ENCODE measurements at regions not wholly inside any gene's neighbourhood (a gene's known extent, or its start where the extent isn't known, plus 50 kb on each side); places are given as distances from the start of the nearest gene placed in this dataset.
A peak's percentile ranks its signal among the peaks of the same experiment; 100 is the strongest.

GRCh38 chr5:106488407-106488806 is 1182.3 kb downstream of the EFNA5 start:
- no peak for DNase-seq
- in situ Hi-C loops (cut with HindIII; ENCODE audit: low pct_ligation_motif_present, low sequenced_read_pairs), result no loop called here
- Histone ChIP-seq H3K27ac (no peak overlapping the region), H3K27me3 (replicated peaks) (no peaks in the 10 kb centered on the region), H3K36me3 (replicated peaks) (no peaks in the 10 kb centered on the region), H3K4me3 (ENCODE audit: low read depth, low read length) (no peak overlapping the region)
- TF ChIP-seq, protein P1, sequence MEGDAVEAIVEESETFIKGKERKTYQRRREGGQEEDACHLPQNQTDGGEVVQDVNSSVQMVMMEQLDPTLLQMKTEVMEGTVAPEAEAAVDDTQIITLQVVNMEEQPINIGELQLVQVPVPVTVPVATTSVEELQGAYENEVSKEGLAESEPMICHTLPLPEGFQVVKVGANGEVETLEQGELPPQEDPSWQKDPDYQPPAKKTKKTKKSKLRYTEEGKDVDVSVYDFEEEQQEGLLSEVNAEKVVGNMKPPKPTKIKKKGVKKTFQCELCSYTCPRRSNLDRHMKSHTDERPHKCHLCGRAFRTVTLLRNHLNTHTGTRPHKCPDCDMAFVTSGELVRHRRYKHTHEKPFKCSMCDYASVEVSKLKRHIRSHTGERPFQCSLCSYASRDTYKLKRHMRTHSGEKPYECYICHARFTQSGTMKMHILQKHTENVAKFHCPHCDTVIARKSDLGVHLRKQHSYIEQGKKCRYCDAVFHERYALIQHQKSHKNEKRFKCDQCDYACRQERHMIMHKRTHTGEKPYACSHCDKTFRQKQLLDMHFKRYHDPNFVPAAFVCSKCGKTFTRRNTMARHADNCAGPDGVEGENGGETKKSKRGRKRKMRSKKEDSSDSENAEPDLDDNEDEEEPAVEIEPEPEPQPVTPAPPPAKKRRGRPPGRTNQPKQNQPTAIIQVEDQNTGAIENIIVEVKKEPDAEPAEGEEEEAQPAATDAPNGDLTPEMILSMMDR (IDR thresholded peaks at IDR 0.05; ENCODE audit: low read depth, low read length, missing control alignments), result no peak

GRCh38 chr5:106481374-106481773 is 1189.4 kb downstream of the EFNA5 start:
- Histone ChIP-seq H3K36me3 (replicated peaks) (no peaks in the 10 kb centered on the region), H3K4me3 (ENCODE audit: low read depth, low read length) (no peak overlapping the region), H3K27ac (no peak overlapping the region), H3K27me3 (replicated peaks) (no peaks in the 10 kb centered on the region)
- TF ChIP-seq, protein P1 (IDR thresholded peaks at IDR 0.05; ENCODE audit: low read depth, low read length, missing control alignments), result no peak
- no peak for DNase-seq
- in situ Hi-C loops (cut with HindIII; ENCODE audit: low pct_ligation_motif_present, low sequenced_read_pairs), result no loop called here

DNA sequence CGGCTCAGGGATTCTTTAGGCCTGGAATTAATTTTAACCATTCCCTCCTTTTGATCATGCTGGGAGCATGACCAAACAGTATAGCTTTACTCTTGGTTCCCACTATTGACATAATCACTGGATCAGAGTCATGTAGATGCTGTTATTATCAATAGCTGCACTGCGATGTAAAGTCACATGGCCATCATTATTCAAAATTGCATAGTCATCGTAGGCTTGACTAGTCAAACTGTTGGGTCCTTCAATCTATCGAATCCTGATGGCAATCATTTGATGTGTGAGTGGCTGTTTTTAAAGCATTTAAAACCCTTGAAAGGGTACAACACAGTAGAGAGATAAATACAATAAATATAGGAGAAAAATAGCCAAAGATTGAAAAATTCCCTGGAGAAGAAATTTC is 1194.1 kb downstream of the EFNA5 start:
- in situ Hi-C loops (cut with HindIII; ENCODE audit: low pct_ligation_motif_present, low sequenced_read_pairs), result no loop called here
- Histone ChIP-seq H3K27me3 (replicated peaks) (no peaks in the 10 kb centered on the region), H3K36me3 (replicated peaks) (no peaks in the 10 kb centered on the region), H3K4me3 (ENCODE audit: low read depth, low read length) (no peak overlapping the region), H3K27ac (no peak overlapping the region)
- DNase-seq, result no peak
- TF ChIP-seq, protein P1 (IDR thresholded peaks at IDR 0.05; ENCODE audit: low read depth, low read length, missing control alignments), result no peak

DNA sequence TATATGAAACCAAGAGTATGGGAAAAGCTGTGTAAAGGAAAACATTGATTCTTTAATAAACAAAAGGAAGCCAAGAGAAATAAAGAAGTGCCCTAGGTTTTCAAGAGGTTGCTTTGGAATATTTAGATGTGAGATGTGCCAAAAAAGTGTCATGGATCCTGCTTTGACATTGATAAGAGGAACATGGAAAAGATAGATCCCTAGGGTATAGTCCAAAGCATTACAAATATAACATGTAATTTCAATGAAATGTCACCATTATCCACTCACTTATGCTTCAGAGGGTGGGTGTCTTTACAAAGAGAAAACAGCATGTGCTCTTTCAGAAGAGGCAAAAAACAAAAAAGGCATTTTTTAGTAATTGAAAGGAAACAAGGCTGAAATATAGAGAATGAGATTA is 1196.7 kb downstream of the EFNA5 start:
- Histone ChIP-seq H3K27ac (no peak overlapping the region), H3K36me3 (replicated peaks) (no peaks in the 10 kb centered on the region), H3K4me3 (ENCODE audit: low read depth, low read length) (no peak overlapping the region), H3K27me3 (replicated peaks) (no peaks in the 10 kb centered on the region)
- no peak for DNase-seq
- TF ChIP-seq, protein P1 (IDR thresholded peaks at IDR 0.05; ENCODE audit: low read depth, low read length, missing control alignments), result no peak
- in situ Hi-C loops (cut with HindIII; ENCODE audit: low pct_ligation_motif_present, low sequenced_read_pairs), result no loop called here

GRCh38 chr5:106459541-106459940 is 1211.2 kb downstream of the EFNA5 start:
- peak overlapping the region; percentile 5 for H3K27ac ChIP-seq
- in situ Hi-C loops (cut with HindIII; ENCODE audit: low pct_ligation_motif_present, low sequenced_read_pairs), result no loop called here

More at GRCh38 chr5:106459541-106459940, 1211.2 kb downstream of the EFNA5 start:
- H3K36me3 ChIP-seq (replicated peaks), result no peaks in the 10 kb centered on the region
- DNase-seq, result peak; percentile 54
- no peak overlapping the region for H3K4me3 ChIP-seq (ENCODE audit: low read depth, low read length)
- no peaks in the 10 kb centered on the region for H3K27me3 ChIP-seq (replicated peaks)
- TF ChIP-seq, protein P1 (IDR thresholded peaks at IDR 0.05; ENCODE audit: low read depth, low read length, missing control alignments), result no peak
